Lower leg skin (tissue), 4 donors: ENCODE measurements at regions not wholly inside any gene's neighbourhood (a gene's known extent, or its start where the extent isn't known, plus 50 kb on each side); places are given as distances from the start of the nearest gene placed in this dataset.

Experiments
- DNase-seq, 2 donors: peaks; one replicate each; pipeline ENCODE4 v3.0.0-alpha.2; 2019; ENCODE audit warnings: low spot score in 2 of 2
- H3K4me3 ChIP-seq: fragments of 200-600 bp; sonication (generic); 2 replicates; pipeline ENCODE4 v1.5.1; 2017; ENCODE audit warnings: mild to moderate bottlenecking, low read depth; ENCODE audit not compliant: poor library complexity, severe bottlenecking
- CTCF ChIP-seq, 3 donors: fragments of 450-650 bp; IDR thresholded peaks; one replicate each; pipeline ENCODE4 v1.5.1; 2016; ENCODE audit warnings: antibody characterized with exemption in 3 of 3, mild to moderate bottlenecking in 3 of 3, moderate library complexity in 2 of 3
- POLR2A ChIP-seq, 2 donors: fragments of 450-650 bp; IDR thresholded peaks; one replicate each; pipeline ENCODE4 v1.6.1; 2016 to 2017; ENCODE audit warnings: antibody characterized with exemption in 2 of 2, mild to moderate bottlenecking in 1 of 2, moderate library complexity in 1 of 2
- WGBS, 2 donors: methylation state at CpG; one replicate each; pipeline ENCODE4 v1.1.5; 2018; 5-methylcytosine and 5-hydroxymethylcytosine counted together
- intact Hi-C: fragments of 100-400 bp; cut with DNase I; formaldehyde crosslinking; loops from one replicate; pipeline ENCODE4 v1.15.0; 2023; ENCODE audit warnings: low total_unique reads

- no peak overlapping the region for H3K4me3 ChIP-seq
- intact Hi-C loops, result no loop called here
- DNase-seq, result no peak
- WGBS, 2 donors, result 42 to 44% methylated on average over 9 of the region's 9 CpGs
- TF ChIP-seq CTCF (IDR thresholded peaks at IDR 0.05), result no peak
- TF ChIP-seq POLR2A (IDR thresholded peaks at IDR 0.05), result no peak
Observed at GRCh38 chr15:91408476-91409076, 308.5 kb downstream of the SV2B start.

GRCh38 chr15:91409387-91409786, 309.3 kb downstream of the SV2B start:
- no peak overlapping the region for H3K4me3 ChIP-seq
- WGBS, 2 donors, result 84 to 86% methylated on average over 1 of the region's 1 CpG
- DNase-seq, result no peak
- TF ChIP-seq CTCF (IDR thresholded peaks at IDR 0.05) (no peak), POLR2A (IDR thresholded peaks at IDR 0.05) (no peak)
- intact Hi-C loops, result no loop called here

GRCh38 chr15:91411586-91411985, 311.5 kb downstream of the SV2B start:
- intact Hi-C loops, result no loop called here
- TF ChIP-seq CTCF (IDR thresholded peaks at IDR 0.05) (no peak), POLR2A (IDR thresholded peaks at IDR 0.05) (no peak)

GRCh38 chr15:91412138-91412928, 312.3 kb downstream of the SV2B start:
- DNase-seq, result no peak
- intact Hi-C loops, result no loop called here
- 28 to 31% methylated on average over 5 of the region's 5 CpGs for WGBS, 2 donors
- no peak for TF ChIP-seq CTCF (IDR thresholded peaks at IDR 0.05)
- TF ChIP-seq POLR2A (IDR thresholded peaks at IDR 0.05), result no peak
- no peak overlapping the region for H3K4me3 ChIP-seq

More at GRCh38 chr15:91411586-91411985, 311.5 kb downstream of the SV2B start:
- no peak for DNase-seq
- H3K4me3 ChIP-seq, result no peak overlapping the region

- H3K4me3 ChIP-seq, result no peak overlapping the region
- WGBS, 2 donors, result 56% methylated on average over 2 of the region's 2 CpGs
- intact Hi-C loops, result no loop called here
- DNase-seq, result no peak
- TF ChIP-seq CTCF (IDR thresholded peaks at IDR 0.05), result no peak
- TF ChIP-seq POLR2A (IDR thresholded peaks at IDR 0.05), result no peak
Observed at GRCh38 chr15:91413142-91413541, 313.1 kb downstream of the SV2B start.
